ENCODE measurements at regions not wholly inside any gene's neighbourhood (a gene's known extent, or its start where the extent isn't known, plus 50 kb on each side); places are given as distances from the start of the nearest gene placed in this dataset.

- no peak for TF ChIP-seq EZH2 (IDR thresholded peaks at IDR 0.05; ENCODE audit: borderline replicate concordance, insufficient read depth, low read depth, low read length, poor library complexity, severe bottlenecking)
- TF ChIP-seq CTCF (IDR thresholded peaks at IDR 0.05): no peak
Observed at GRCh38 chr22:49594078-49594477, 233.6 kb downstream of the BRD1 start.
